HUES64 (cell line): ENCODE measurements at regions not wholly inside any gene's neighbourhood (a gene's known extent, or its start where the extent isn't known, plus 50 kb on each side); places are given as distances from the start of the nearest gene placed in this dataset.

ENCODE experiments used
- H3K27ac ChIP-seq: 2 replicates; pipeline ENCODE4 v1.7.0; 2013; ENCODE audit warnings: low read depth, low read length, inconsistent platforms
- H3K27me3 ChIP-seq: 2 replicates; pipeline ENCODE4 v1.6.1; 2013; ENCODE audit warnings: mild to moderate bottlenecking, low read length; ENCODE audit not compliant: insufficient read depth
- H3K36me3 ChIP-seq: 2 replicates; pipeline ENCODE4 v1.6.1; 2013; ENCODE audit warnings: mild to moderate bottlenecking, low read length; ENCODE audit not compliant: insufficient read depth
- H3K4me1 ChIP-seq: 2 replicates; pipeline ENCODE4 v1.6.1; 2013; ENCODE audit warnings: mild to moderate bottlenecking, low read length, moderate library complexity; ENCODE audit not compliant: insufficient read depth
- H3K4me3 ChIP-seq: 2 replicates; pipeline ENCODE4 v1.5.1; 2013; ENCODE audit warnings: mild to moderate bottlenecking, low read length, moderate library complexity
- H3K9ac ChIP-seq: 2 replicates; pipeline ENCODE4 v1.6.1; 2013; ENCODE audit warnings: mild to moderate bottlenecking, low read depth, low read length
- H3K9me3 ChIP-seq: 2 replicates; pipeline ENCODE4 v1.6.1; 2013; ENCODE audit warnings: low read depth, low read length; ENCODE audit not compliant: insufficient read depth
- WGBS: fragments of 150-250, 120-280 bp; methylation state at CpG from one replicate; pipeline ENCODE4 v1.1.7; 2013; ENCODE audit warnings: missing lambda C conversion rate; 5-methylcytosine and 5-hydroxymethylcytosine counted together

DNA sequence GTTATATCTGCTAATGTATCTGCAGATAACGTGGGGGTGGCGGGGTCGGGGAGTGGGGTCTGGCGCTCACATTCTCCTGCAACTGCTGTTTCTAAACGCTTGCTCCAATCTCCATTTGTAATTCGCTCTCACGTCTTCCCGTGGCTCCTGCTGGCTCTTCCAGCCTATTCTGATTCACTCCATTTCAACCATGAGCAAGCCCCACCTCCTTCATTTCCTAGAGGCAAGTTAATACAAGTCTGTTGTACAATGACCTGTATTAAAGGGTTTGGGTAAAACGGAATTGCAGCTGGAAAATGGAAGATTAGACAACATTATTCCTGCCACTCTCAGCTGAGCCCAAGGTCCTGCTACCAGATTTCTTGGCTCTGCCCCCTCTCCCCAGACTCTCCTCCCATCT, 132.3 kb downstream of the CSNK2A3 start:
- no peak overlapping the region for H3K27ac ChIP-seq
- H3K4me1 ChIP-seq = no peaks in the 10 kb centered on the region
- no peaks in the 10 kb centered on the region for H3K9me3 ChIP-seq
- H3K9ac ChIP-seq = no peak overlapping the region
- H3K27me3 ChIP-seq = no peaks in the 10 kb centered on the region
- H3K4me3 ChIP-seq = no peak overlapping the region
- H3K36me3 ChIP-seq = no peaks in the 10 kb centered on the region
- 75% methylated on average over 9 of the region's 9 CpGs for WGBS

DNA sequence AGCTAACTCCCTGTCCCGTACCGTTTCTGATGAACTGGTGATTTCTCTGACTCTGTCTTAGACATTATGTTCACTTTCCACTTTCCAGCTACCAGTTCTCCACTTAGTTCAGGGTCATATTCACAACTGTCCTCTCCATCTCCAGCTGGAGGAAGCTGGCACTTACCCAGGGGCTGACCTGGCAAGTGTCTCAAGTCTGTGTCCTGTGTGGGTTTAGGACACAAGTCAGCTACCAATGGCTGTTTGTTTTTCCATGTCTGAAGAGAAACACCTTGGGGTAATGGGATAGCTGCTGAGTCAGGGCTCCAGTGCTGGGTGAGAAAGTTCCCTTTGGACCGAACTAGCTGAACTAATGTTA, 134.4 kb downstream of the CSNK2A3 start:
- no peaks in the 10 kb centered on the region for H3K27me3 ChIP-seq
- no peaks in the 10 kb centered on the region for H3K36me3 ChIP-seq
- 93% methylated on average over 3 of the region's 3 CpGs for WGBS
- H3K4me3 ChIP-seq = no peak overlapping the region
- H3K9ac ChIP-seq = no peak overlapping the region
- H3K9me3 ChIP-seq = no peaks in the 10 kb centered on the region
- no peaks in the 10 kb centered on the region for H3K4me1 ChIP-seq
- H3K27ac ChIP-seq = no peak overlapping the region

DNA sequence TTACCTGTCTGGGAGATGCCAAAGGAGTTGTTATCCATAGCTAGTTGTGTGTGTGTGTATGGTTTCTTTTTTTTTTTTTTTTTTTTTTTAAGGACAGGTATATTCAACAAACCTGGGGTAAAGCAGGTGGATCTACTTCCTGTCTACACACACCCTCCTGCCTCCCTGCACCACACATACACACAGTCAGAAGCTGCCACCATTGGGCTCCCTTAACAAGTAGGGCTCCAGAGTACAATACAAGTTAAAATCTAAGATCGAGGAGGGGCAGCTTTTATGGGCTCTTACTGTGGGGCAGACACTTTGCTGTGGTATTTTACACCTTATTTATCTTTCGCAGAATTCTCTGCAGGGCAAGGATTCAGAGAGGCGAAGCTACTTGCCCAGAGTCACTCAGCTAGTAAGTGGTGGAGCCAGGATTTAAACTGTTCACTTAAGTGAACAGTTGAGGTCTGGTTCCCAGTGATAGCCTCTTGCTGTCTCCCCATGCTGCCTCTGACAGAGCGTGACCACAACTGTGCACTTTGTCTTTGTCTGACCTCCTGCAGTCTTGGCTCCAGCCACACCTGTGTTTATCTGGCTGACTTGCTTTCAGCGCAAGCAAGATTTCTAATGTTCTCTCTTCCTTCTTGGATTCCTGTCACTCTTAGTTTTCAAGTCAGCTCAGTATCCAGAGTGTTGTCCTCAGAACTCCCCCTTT, 135.0 kb downstream of the CSNK2A3 start:
- H3K27ac ChIP-seq = no peak overlapping the region

DNA sequence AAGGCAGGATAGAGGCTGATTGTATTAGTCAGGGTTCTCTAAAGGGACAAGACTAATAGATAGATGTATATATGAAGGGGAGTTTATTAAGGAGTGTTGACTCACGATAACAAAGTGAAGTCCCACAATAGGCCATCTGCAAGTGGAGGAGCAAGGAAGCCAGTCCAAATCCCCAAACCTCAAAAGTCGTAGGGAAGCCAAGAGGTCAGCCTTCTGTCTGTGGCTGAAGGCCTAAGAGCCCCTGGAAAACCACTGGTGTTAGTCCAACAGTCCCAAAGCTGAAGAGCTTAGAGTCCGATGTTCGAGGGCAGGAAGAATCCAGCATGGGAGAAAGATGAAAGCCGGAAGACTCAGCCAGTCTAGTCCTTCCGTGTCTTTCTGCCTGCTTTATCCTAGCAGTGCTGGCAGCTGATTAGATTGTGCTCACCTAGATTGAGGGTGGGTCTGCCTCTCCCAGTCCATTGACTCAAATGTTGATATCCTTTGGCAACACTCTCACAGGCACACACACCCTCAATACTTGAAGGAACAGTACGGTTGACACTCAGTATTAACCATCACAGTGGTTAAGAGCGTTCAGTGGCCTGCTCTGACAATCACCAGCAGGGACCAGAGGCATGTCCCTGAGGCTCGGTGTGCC, 135.6 kb downstream of the CSNK2A3 start:
- no peak overlapping the region for H3K4me3 ChIP-seq
- H3K27ac ChIP-seq = no peak overlapping the region
- H3K27me3 ChIP-seq = no peaks in the 10 kb centered on the region
- WGBS = 91% methylated on average over 9 of the region's 9 CpGs
- no peak overlapping the region for H3K9ac ChIP-seq
- no peaks in the 10 kb centered on the region for H3K9me3 ChIP-seq
- no peaks in the 10 kb centered on the region for H3K4me1 ChIP-seq
- H3K36me3 ChIP-seq = no peaks in the 10 kb centered on the region

More for the DNA sequence above, 135.0 kb downstream of the CSNK2A3 start:
- WGBS = 91% methylated on average over 5 of the region's 5 CpGs
- H3K4me1 ChIP-seq = no peaks in the 10 kb centered on the region
- H3K36me3 ChIP-seq = no peaks in the 10 kb centered on the region
- H3K27me3 ChIP-seq = no peaks in the 10 kb centered on the region
- H3K9ac ChIP-seq = no peak overlapping the region
- no peak overlapping the region for H3K4me3 ChIP-seq
- H3K9me3 ChIP-seq = no peaks in the 10 kb centered on the region

DNA sequence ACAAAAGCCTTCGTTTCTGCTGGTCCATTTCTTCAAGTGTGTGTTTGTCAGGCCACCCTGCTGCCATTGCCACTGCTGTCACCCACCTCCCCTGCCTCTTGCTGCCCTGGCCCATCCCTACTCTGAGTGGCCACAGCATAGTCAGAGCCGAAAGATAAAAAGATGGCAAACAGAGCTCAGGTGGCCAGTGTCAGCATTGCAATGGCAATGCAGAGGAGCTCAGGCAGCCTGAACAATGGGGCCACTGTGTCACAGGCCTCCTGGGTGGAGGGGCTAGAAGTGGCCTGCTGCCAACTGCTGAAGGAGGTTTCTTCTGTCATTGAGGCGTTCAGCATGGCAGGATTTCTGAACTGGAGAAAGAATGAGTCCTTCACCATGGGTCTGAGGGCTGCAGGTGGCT, 137.1 kb downstream of the CSNK2A3 start:
- no peaks in the 10 kb centered on the region for H3K9me3 ChIP-seq
- no peaks in the 10 kb centered on the region for H3K36me3 ChIP-seq
- H3K9ac ChIP-seq = no peak overlapping the region
- no peak overlapping the region for H3K27ac ChIP-seq
- 87% methylated on average over 3 of the region's 3 CpGs for WGBS
- H3K27me3 ChIP-seq = no peaks in the 10 kb centered on the region
- H3K4me3 ChIP-seq = no peak overlapping the region
- no peaks in the 10 kb centered on the region for H3K4me1 ChIP-seq

DNA sequence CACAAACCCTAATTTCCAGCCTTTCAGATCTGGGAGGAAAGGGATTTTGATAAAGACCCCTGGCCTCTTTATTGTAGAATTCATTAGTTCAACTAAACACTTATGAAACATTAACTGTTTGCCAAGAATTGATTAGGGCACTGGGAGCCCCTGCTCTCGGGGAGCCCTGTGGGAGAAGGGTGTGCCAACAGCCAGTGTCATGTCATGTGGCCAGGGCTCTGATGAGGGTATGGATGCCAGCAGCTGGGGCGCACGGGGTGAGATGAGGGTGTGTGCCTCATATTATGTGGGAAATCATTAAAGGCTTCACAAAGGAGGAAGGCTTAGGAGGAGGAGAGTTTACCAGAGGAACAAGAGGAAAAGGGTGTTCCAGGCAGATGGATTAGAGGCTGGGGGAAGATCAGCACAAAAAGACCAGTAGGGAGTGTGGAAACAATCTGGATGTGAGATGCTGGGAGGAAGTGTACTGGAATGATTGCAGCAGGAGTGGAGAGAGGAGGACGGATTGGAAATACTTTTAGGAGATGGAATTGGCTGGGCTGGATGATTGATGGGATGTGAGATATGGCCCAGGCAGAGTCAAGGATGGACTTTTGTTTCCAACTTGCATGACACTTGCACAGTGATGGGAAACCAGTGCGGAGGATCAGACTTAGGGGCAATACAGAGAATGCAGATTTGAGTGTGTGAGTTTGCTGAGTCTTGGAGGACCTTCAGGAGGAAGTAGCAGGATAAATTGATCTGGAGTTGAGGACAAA, 137.8 kb downstream of the CSNK2A3 start:
- Histone ChIP-seq H3K4me1 (no peaks in the 10 kb centered on the region), H3K27ac (no peak overlapping the region), H3K36me3 (no peaks in the 10 kb centered on the region), H3K9ac (no peak overlapping the region), H3K4me3 (no peak overlapping the region), H3K27me3 (no peaks in the 10 kb centered on the region), H3K9me3 (no peaks in the 10 kb centered on the region)
- WGBS = 93% methylated on average over 5 of the region's 5 CpGs

DNA sequence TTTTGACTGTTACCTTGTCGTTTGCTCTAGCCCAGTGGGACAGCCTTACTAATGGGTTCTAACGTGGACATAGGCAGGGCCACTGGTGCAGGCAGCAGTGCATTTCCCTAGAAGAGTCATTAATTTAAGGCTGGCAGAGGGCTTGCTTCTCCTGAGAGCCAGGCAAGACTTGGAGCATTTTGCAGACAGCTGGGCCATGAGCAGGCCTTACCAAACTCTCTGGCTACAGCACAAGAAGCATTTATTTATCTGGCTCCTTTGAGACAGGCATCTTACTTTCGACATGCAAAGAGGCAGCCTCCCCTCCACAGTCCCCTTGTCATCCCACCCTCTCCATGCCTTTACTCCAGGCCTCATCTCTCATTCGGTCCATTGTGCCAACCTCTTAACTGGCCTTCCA, 139.9 kb downstream of the CSNK2A3 start:
- Histone ChIP-seq H3K36me3 (no peaks in the 10 kb centered on the region), H3K27me3 (no peaks in the 10 kb centered on the region)
- WGBS = 86% methylated on average over 4 of the region's 4 CpGs

DNA sequence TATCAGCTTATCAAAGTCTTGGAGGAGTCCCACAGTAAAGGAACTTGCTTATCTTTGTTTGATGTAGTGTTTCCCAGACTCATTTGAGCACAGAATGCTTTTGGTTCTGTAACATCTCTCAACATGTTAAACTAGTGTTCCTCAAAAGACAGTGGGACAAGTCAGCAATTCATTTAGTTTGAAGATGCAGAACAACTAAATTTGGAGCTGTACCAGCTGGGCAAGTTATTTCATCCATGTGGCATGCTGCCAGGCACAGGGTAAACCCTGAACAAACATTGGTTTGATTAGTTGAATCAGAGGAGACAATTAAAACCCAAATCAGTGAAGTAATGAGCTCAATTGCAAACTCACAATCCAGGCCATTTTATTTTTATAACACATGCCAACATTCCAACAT, 141.2 kb downstream of the CSNK2A3 start:
- no peaks in the 10 kb centered on the region for H3K36me3 ChIP-seq
- no peaks in the 10 kb centered on the region for H3K9me3 ChIP-seq
- H3K4me3 ChIP-seq = no peak overlapping the region
- H3K27me3 ChIP-seq = no peaks in the 10 kb centered on the region
- H3K27ac ChIP-seq = no peak overlapping the region
- no peaks in the 10 kb centered on the region for H3K4me1 ChIP-seq
- no peak overlapping the region for H3K9ac ChIP-seq

More for the DNA sequence above, 139.9 kb downstream of the CSNK2A3 start:
- no peaks in the 10 kb centered on the region for H3K9me3 ChIP-seq
- H3K4me3 ChIP-seq = no peak overlapping the region
- H3K27ac ChIP-seq = no peak overlapping the region
- no peak overlapping the region for H3K9ac ChIP-seq
- H3K4me1 ChIP-seq = no peaks in the 10 kb centered on the region

DNA sequence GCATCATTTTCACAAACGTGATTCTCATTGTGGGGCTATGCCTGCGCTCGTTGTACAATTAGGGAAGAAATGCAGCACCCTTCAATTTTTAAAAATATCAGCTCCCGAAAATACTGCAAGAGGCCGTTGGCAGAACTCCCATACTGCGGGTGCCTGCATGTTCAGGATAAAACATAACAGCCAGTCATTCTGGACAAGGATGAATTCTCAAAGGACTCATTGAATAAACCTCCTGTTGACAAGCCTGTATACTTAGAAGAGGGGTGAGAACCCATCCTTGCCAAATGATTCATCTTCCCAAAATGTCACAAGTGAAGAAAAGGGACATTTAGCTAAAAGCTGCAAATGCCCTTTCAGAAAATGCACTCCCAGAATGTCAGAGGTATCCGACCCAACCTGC, 141.9 kb downstream of the CSNK2A3 start:
- H3K9me3 ChIP-seq = no peaks in the 10 kb centered on the region
- H3K4me1 ChIP-seq = no peaks in the 10 kb centered on the region
- no peak overlapping the region for H3K27ac ChIP-seq
- WGBS = 90% methylated on average over 7 of the region's 7 CpGs
- no peaks in the 10 kb centered on the region for H3K36me3 ChIP-seq
- no peak overlapping the region for H3K4me3 ChIP-seq
- no peaks in the 10 kb centered on the region for H3K27me3 ChIP-seq
- no peak overlapping the region for H3K9ac ChIP-seq

DNA sequence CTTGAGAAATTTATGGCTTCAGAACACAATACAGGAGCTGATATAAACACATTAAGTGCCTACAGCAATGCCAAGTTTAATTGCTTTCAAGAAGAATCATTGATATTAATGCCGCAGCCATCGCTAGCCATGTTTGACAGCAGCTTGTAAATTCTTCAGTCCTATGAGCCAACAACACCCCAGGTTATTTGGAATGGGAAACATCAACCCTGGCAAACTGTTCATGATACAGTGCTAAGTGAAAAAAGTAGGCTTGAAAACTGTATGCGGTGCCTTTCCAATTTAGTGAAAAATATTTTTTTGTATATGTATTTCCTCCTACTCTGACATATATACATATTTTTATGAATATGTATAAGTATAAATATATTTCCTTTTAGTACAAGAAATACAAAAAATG, 142.6 kb downstream of the CSNK2A3 start:
- H3K27ac ChIP-seq = no peak overlapping the region

DNA sequence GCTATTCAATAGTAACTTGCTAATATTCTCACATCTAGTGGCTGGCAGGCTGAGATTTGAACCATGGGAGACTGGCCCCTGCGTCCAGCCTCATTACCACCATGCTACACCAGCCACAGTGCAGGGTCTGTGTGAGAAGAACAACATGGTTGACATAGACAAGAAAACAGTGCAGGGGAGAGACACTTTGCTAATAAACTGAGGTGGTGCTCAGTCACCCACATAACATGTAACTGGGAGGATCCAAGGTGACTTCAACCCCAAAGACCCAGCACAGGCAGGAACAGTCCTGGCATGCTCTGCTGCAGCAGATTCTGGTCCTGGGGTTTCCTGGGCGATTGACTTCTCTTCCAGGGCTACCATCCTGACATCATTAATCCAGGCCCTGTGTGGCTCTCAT, 143.1 kb downstream of the CSNK2A3 start:
- Histone ChIP-seq H3K4me3 (no peak overlapping the region), H3K27ac (no peak overlapping the region), H3K36me3 (no peaks in the 10 kb centered on the region), H3K9ac (no peak overlapping the region), H3K27me3 (no peaks in the 10 kb centered on the region), H3K9me3 (no peaks in the 10 kb centered on the region), H3K4me1 (no peaks in the 10 kb centered on the region)
- WGBS = 94% methylated on average over 2 of the region's 2 CpGs

More for the DNA sequence above, 142.6 kb downstream of the CSNK2A3 start:
- H3K9ac ChIP-seq = no peak overlapping the region
- H3K27me3 ChIP-seq = no peaks in the 10 kb centered on the region
- H3K4me1 ChIP-seq = no peaks in the 10 kb centered on the region
- no peaks in the 10 kb centered on the region for H3K9me3 ChIP-seq
- 65% methylated on average over 3 of the region's 3 CpGs for WGBS
- H3K36me3 ChIP-seq = no peaks in the 10 kb centered on the region
- H3K4me3 ChIP-seq = no peak overlapping the region
